Endothelial cell of umbilical vein (primary cell): ENCODE measurements at regions not wholly inside any gene's neighbourhood (a gene's known extent, or its start where the extent isn't known, plus 50 kb on each side); places are given as distances from the start of the nearest gene placed in this dataset.

ENCODE experiments used
- EZH2 ChIP-seq: IDR thresholded peaks from 2 replicates; pipeline ENCODE4 v1.6.1; 2012; ENCODE audit warnings: borderline replicate concordance, low read depth, mild to moderate bottlenecking, moderate library complexity, low read length, inconsistent platforms; ENCODE audit not compliant: severe bottlenecking
- POLR2AphosphoS5 ChIP-seq: IDR thresholded peaks from 2 replicates; pipeline ENCODE4 v1.6.1; 2012; ENCODE audit warnings: low read depth, mild to moderate bottlenecking, control low read depth, low read length, moderate library complexity; ENCODE audit not compliant: insufficient read depth
- TF ChIP-seq, protein P1 (sequence below): IDR thresholded peaks from 2 replicates; pipeline ENCODE4 v1.6.1; 2011; ENCODE audit not compliant: insufficient read depth, insufficient read length
- TF ChIP-seq, protein P2 (sequence below), 2 donors: IDR thresholded peaks; 1 replicate in 1 of 2; 2 replicates in 1 of 2; pipeline ENCODE4 v1.5.1; 2011; ENCODE audit warnings: low read length in 2 of 2, mild to moderate bottlenecking in 2 of 2, moderate library complexity in 2 of 2, control low read depth in 1 of 2, inconsistent platforms in 1 of 2, low read depth in 1 of 2; ENCODE audit not compliant: insufficient read depth in 1 of 2; ENCODE audit errors: extremely low read depth in 1 of 2

DNA sequence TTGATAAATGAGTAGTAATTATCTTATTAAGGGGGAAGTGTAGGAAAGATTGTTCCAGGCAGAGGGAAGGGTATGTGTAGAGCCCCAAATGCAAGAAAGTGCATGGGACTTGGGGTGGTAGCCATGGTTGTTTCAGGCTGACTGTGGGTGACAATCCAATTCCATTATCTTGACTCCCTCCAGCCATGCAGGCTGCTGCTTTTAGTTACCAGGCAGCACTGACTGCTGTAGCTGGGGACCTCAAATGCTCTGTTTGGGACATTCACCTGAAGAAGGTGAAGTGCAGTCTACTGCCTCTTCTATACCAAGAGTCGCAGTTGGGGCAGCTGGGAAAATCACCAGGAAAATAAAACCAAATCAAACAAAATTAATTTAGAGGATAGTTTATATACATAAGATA lies 102.4 kb upstream of the NR3C1 start:
- TF ChIP-seq, protein P1, sequence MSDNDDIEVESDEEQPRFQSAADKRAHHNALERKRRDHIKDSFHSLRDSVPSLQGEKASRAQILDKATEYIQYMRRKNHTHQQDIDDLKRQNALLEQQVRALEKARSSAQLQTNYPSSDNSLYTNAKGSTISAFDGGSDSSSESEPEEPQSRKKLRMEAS: no peak
- TF ChIP-seq, protein P2, sequence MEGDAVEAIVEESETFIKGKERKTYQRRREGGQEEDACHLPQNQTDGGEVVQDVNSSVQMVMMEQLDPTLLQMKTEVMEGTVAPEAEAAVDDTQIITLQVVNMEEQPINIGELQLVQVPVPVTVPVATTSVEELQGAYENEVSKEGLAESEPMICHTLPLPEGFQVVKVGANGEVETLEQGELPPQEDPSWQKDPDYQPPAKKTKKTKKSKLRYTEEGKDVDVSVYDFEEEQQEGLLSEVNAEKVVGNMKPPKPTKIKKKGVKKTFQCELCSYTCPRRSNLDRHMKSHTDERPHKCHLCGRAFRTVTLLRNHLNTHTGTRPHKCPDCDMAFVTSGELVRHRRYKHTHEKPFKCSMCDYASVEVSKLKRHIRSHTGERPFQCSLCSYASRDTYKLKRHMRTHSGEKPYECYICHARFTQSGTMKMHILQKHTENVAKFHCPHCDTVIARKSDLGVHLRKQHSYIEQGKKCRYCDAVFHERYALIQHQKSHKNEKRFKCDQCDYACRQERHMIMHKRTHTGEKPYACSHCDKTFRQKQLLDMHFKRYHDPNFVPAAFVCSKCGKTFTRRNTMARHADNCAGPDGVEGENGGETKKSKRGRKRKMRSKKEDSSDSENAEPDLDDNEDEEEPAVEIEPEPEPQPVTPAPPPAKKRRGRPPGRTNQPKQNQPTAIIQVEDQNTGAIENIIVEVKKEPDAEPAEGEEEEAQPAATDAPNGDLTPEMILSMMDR (IDR thresholded peaks at IDR 0.05; ENCODE audit: extremely low read depth in 1 of 2, insufficient read depth in 1 of 2, low read depth in 1 of 2, low read length in 2 of 2): no peak
- TF ChIP-seq POLR2AphosphoS5 (no peak), EZH2 (no peak)
